Endothelial cell of umbilical vein (primary cell): ENCODE measurements at regions not wholly inside any gene's neighbourhood (a gene's known extent, or its start where the extent isn't known, plus 50 kb on each side); places are given as distances from the start of the nearest gene placed in this dataset.

Source experiments
- BruUV-seq: library from RNA; stranded (reverse); fragments of 400-500 nt; replicated peaks from 2 replicates; lab custom pipeline; 2021; lab: Mats Ljungman, UMichigan
- CTCF ChIA-PET: fragments of 300-600, 350-600 bp; sonication (Branson Sonifier 250); formaldehyde crosslinking; loops from one replicate; lab custom pipeline; 2021; ENCODE audit warnings: antibody characterized with exemption, inconsistent platforms; lab: Charles Lee
- POLR2A ChIA-PET: fragments of 300-600, 350-600 bp; sonication (Branson Sonifier 250); formaldehyde crosslinking; loops from one replicate; lab custom pipeline; 2021; ENCODE audit warnings: antibody characterized with exemption, inconsistent platforms; lab: Charles Lee
- DNase-seq: peaks from one replicate; pipeline ENCODE4 v3.0.0-alpha.2; 2011; ENCODE audit warnings: low read depth, low spot score
- FAIRE-seq: peaks from 2 replicates; lab custom pipeline; 2011; peaks lifted over from hg19 to GRCh38; lab: Jason Lieb, UNC
- H2AFZ ChIP-seq: 2 replicates; pipeline ENCODE4 v1.6.0; 2012; ENCODE audit warnings: low read depth, low read length, control low read depth, inconsistent platforms
- H3K27ac ChIP-seq: 2 replicates; pipeline ENCODE4 v1.5.1; 2011; ENCODE audit warnings: low read depth, mild to moderate bottlenecking, control low read depth, low read length, moderate library complexity; ENCODE audit not compliant: insufficient read depth
- H3K27me3 ChIP-seq, 2 experiments: 2 replicates each; pipeline versions ENCODE4 v1.6.0 to v1.6.1; 2011; ENCODE audit warnings: low read length in 2 of 2, mixed read lengths in 1 of 2; ENCODE audit not compliant: control insufficient read depth in 2 of 2, insufficient read depth in 2 of 2
- H3K36me3 ChIP-seq, 2 experiments: 2 replicates in 1 of 2; 3 replicates in 1 of 2; pipeline ENCODE4 v1.5.1; 2011; ENCODE audit warnings: low read length in 2 of 2, mild to moderate bottlenecking in 1 of 2, moderate library complexity in 1 of 2; ENCODE audit not compliant: control insufficient read depth in 2 of 2, insufficient read depth in 2 of 2; ENCODE audit errors: extremely low read depth in 1 of 2
- H3K4me1 ChIP-seq: 3 replicates; pipeline ENCODE4 v1.5.1; 2011; ENCODE audit warnings: mild to moderate bottlenecking, low read length; ENCODE audit not compliant: control insufficient read depth, insufficient read depth; ENCODE audit errors: extremely low read depth
- H3K4me2 ChIP-seq: 2 replicates; pipeline ENCODE4 v1.6.1; 2011; ENCODE audit warnings: low read length, control low read depth, mixed read lengths; ENCODE audit not compliant: insufficient read depth
- H3K4me3 ChIP-seq, 3 experiments: fragments of 200-600 bp in 1 of 3; sonication (generic), shearing (Covaris generic) in 1 of 3; replicated peaks in 1 of 3; 2 replicates each; pipeline ENCODE4 v1.5.1; 2011 to 2016; ENCODE audit warnings: control low read depth in 3 of 3, low read length in 3 of 3, mild to moderate bottlenecking in 2 of 3, inconsistent platforms in 1 of 3, low read depth in 1 of 3, moderate library complexity in 1 of 3; ENCODE audit not compliant: insufficient read depth in 1 of 3
- H3K79me2 ChIP-seq: 2 replicates; pipeline ENCODE4 v1.6.0; 2012; ENCODE audit warnings: low read length, inconsistent platforms; ENCODE audit not compliant: control insufficient read depth, insufficient read depth
- H3K9ac ChIP-seq: replicated peaks from 2 replicates; pipeline ENCODE3; 2011; ENCODE audit warnings: low read length, control low read depth; ENCODE audit not compliant: insufficient read depth; ENCODE audit errors: extremely low read depth
- H3K9me1 ChIP-seq: replicated peaks from 3 replicates; pipeline ENCODE4 v1.6.0; 2011; ENCODE audit warnings: mild to moderate bottlenecking, low read length; ENCODE audit not compliant: control insufficient read depth, insufficient read depth; ENCODE audit errors: extremely low read depth
- H3K9me3 ChIP-seq: replicated peaks from 2 replicates; pipeline ENCODE4 v1.5.1; 2012; ENCODE audit warnings: low read length, inconsistent platforms; ENCODE audit not compliant: control insufficient read depth, insufficient read depth
- H4K20me1 ChIP-seq: replicated peaks from 2 replicates; pipeline ENCODE3; 2011; ENCODE audit warnings: mild to moderate bottlenecking, low read length; ENCODE audit not compliant: control insufficient read depth, insufficient read depth; ENCODE audit errors: extremely low read depth
- CTCF ChIP-seq, 2 donors: IDR thresholded peaks; 1 replicate in 1 of 2; 2 replicates in 1 of 2; pipeline ENCODE4 v1.5.1; 2011; ENCODE audit warnings: low read length in 2 of 2, mild to moderate bottlenecking in 2 of 2, moderate library complexity in 2 of 2, control low read depth in 1 of 2, inconsistent platforms in 1 of 2, low read depth in 1 of 2; ENCODE audit not compliant: insufficient read depth in 1 of 2; ENCODE audit errors: extremely low read depth in 1 of 2
- EZH2 ChIP-seq: IDR thresholded peaks from 2 replicates; pipeline ENCODE4 v1.6.1; 2012; ENCODE audit warnings: borderline replicate concordance, low read depth, mild to moderate bottlenecking, moderate library complexity, low read length, inconsistent platforms; ENCODE audit not compliant: severe bottlenecking
- FOS ChIP-seq: IDR thresholded peaks from 2 replicates; pipeline ENCODE4 v1.6.1; 2011; ENCODE audit warnings: mild to moderate bottlenecking, low read length, moderate library complexity, borderline replicate concordance; ENCODE audit not compliant: insufficient read depth
- GATA2 ChIP-seq: IDR thresholded peaks from 2 replicates; pipeline ENCODE4 v1.7.0; 2011; ENCODE audit warnings: low read depth, mild to moderate bottlenecking, moderate library complexity, mixed read lengths, low read length; ENCODE audit not compliant: insufficient read length, insufficient read depth
- JUN ChIP-seq: IDR thresholded peaks from 2 replicates; pipeline ENCODE4 v1.6.1; 2011; ENCODE audit warnings: borderline replicate concordance, low read depth; ENCODE audit not compliant: insufficient read length, insufficient read depth
- MAX ChIP-seq: IDR thresholded peaks from 2 replicates; pipeline ENCODE4 v1.6.1; 2011; ENCODE audit not compliant: insufficient read depth, insufficient read length
- MYC ChIP-seq: IDR thresholded peaks from one replicate; pipeline ENCODE4 v1.6.1; 2011; ENCODE audit warnings: mild to moderate bottlenecking, low read depth, low read length
- POLR2A ChIP-seq: IDR thresholded peaks from 2 replicates; pipeline ENCODE4 v1.6.1; 2012; ENCODE audit warnings: low read depth, mild to moderate bottlenecking, control low read depth, low read length
- POLR2AphosphoS5 ChIP-seq: IDR thresholded peaks from 2 replicates; pipeline ENCODE4 v1.6.1; 2012; ENCODE audit warnings: low read depth, mild to moderate bottlenecking, control low read depth, low read length, moderate library complexity; ENCODE audit not compliant: insufficient read depth
- dilution Hi-C: fragments of 300-500 bp; cut with MboI; formaldehyde crosslinking; loops from one replicate; pipeline ENCODE4 v1.15.0; 2019; ENCODE audit warnings: low sequenced_read_pairs; ENCODE audit not compliant: extremely low pct_ligation_motif_present
- intact Hi-C: fragments of 100-400 bp; cut with micrococcal nuclease; formaldehyde crosslinking; loops from one replicate; pipeline ENCODE4 v1.10.0; 2022

DNA sequence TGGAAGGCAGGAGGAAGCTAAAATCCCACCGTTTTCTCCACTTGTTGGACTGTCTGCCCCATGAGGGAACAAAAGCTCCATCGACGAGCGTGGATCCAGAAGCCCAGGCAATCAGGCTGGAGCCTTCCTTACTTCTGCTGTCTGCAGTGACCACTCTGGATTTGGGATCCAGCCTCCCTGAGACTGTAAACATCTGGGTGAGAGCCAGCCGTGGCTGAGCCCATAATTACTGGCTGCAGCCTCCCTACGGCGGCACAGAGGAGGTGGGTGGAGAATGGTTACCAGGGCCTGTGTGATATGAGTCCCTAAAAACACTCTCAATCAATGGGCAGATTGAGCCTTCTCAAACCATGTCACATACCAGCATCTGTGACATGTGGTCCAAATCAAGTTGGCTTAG, 158.2 kb downstream of the FOXL1 start:
- Histone ChIP-seq H3K79me2 (no peaks in the 10 kb centered on the region), H4K20me1 (no peaks in the 10 kb centered on the region), H3K27me3 (peaks cover 0 to under 1% of the 10 kb centered on the region in 2 experiments), H3K9ac (no peak overlapping the region), H3K4me2 (no peak overlapping the region), H3K4me3 (no peak overlapping the region), H3K9me3 (no peaks in the 10 kb centered on the region), H3K27ac (no peak overlapping the region), H3K4me1 (peaks cover 24% of the 10 kb centered on the region), H3K9me1 (no peaks in the 10 kb centered on the region), H2AFZ (no peak overlapping the region), H3K36me3 (no peaks in the 10 kb centered on the region)
- BruUV-seq = no TSS peak
- no peak for DNase-seq
- dilution Hi-C loops (no loop called here), intact Hi-C loops (no loop called here)
- TF ChIP-seq POLR2A (no peak), GATA2 (no peak), CTCF (IDR thresholded peaks at IDR 0.05; ENCODE audit: extremely low read depth in 1 of 2, insufficient read depth in 1 of 2, low read depth in 1 of 2, low read length in 2 of 2) (no peak), POLR2AphosphoS5 (no peak), EZH2 (no peak), MYC (no peak), FOS (no peak), MAX (no peak), JUN (no peak)
- FAIRE-seq = no peak
- ChIA-PET CTCF (no interaction called here), POLR2A (no interaction called here)
